ENCODE measurements at regions not wholly inside any gene's neighbourhood (a gene's known extent, or its start where the extent isn't known, plus 50 kb on each side); places are given as distances from the start of the nearest gene placed in this dataset.

DNA sequence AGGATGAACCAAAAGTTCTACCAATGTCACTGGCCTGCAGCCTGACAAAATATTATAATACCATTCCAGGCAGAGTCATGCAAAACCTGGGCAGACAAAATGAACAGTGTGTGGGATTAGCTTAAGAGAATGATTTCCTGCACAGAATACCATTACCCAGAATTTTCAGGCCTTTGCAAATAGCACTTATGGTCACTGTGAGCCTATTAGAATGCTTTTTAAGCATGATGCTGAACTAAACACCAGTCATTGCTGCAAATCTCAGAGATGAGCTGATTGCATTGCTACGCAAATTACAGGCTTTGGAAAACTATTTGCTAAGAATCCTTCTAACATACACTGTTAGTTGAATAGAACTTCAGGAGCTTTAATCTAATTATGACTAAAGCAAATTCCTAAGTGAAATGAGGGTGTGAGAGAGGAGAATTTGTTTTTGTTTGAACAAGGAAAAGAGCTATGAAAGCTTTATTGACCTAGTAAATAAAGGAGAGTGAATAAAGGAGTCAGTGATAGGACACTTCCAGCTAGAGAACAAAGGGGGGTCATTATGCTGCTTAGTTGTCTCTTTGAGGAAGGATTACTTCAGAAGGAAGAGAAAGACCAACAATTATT, 398.8 kb downstream of the HS3ST3B1 start:
- no peak for ATAC-seq
- H3K9ac ChIP-seq (ENCODE audit: insufficient read depth in 1 of 2, low read depth in 2 of 2, low read length in 2 of 2): no peak overlapping the region
- no peak overlapping the region for H2AFZ ChIP-seq (ENCODE audit: low read depth, low read length)
- H3K9me3 ChIP-seq (replicated peaks; ENCODE audit: control insufficient read depth, insufficient read depth, low read depth, low read length): no peaks in the 10 kb centered on the region
- H3K36me3 ChIP-seq (ENCODE audit: control insufficient read depth, insufficient read depth, low read length): no peaks in the 10 kb centered on the region
- H3K27me3 ChIP-seq (ENCODE audit: control insufficient read depth in 2 of 2, insufficient read depth in 2 of 2, low read length in 2 of 2): no peaks in the 10 kb centered on the region
- CTCF ChIA-PET (ENCODE audit: low intra/inter-chr PET ratio): no interaction called here
- POLR2A ChIA-PET: no interaction called here
- BruUV-seq (replicated peaks): no TSS peak
- H4K20me1 ChIP-seq (replicated peaks; ENCODE audit: control insufficient read depth, insufficient read depth, low read length): no peaks in the 10 kb centered on the region
- no peak for FAIRE-seq
- no peaks in the 10 kb centered on the region for H3K4me1 ChIP-seq (replicated peaks in 1 of 2; ENCODE audit: control insufficient read depth in 2 of 2, insufficient read depth in 2 of 2, low read length in 2 of 2)
- intact Hi-C loops (cut with micrococcal nuclease) (no loop called here), in situ Hi-C loops (cut with MboI) (no loop called here)
- TF ChIP-seq GATAD2A (IDR thresholded peaks at IDR 0.05) (no peak), DNMT1 (IDR thresholded peaks at IDR 0.05) (no peak), JUN (IDR thresholded peaks at IDR 0.05; ENCODE audit: borderline replicate concordance, low read depth, low read length) (no peak), JUN (CRISPR knock-in tag; IDR thresholded peaks at IDR 0.05; ENCODE audit: borderline replicate concordance) (no peak)
- WGBS (ENCODE audit: insufficient coverage, low coverage, missing lambda C conversion rate): 13% methylated on average over 1 of the region's 1 CpG
- H3K27ac ChIP-seq (ENCODE audit: extremely low read depth, low read depth, low read length): no peak overlapping the region
- H3K9me1 ChIP-seq (ENCODE audit: control insufficient read depth, insufficient read depth, low read length): no peaks in the 10 kb centered on the region
- DNase-seq (ENCODE audit: extremely low read depth in 1 of 4, low spot score in 3 of 4): no peak
- no peak overlapping the region for H3K4me3 ChIP-seq
- no peaks in the 10 kb centered on the region for H3K79me2 ChIP-seq (ENCODE audit: control insufficient read depth, insufficient read depth, low read length)
- no peak overlapping the region for H3K4me2 ChIP-seq (ENCODE audit: insufficient read depth, low read length)

DNA sequence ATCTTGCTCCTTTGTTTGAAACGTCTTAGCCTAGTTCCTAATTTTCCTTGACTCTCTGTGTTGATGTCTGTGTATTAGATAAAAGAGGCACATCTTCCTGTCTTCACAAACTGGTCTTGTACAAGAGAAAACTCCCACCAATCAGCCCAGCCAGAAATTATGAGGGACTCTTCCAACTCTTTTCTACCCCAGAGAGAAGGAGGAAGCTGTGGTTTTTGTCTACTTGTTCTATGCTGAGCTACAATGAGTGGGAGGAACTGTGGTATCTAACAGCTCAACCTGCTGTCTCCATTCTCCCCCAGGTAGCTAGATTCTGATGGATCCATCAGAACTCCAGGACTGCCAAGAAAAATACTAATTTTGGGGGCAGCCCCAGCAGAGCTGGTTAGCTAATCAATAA, 392.5 kb downstream of the HS3ST3B1 start:
- Histone ChIP-seq H3K27me3 (ENCODE audit: control insufficient read depth in 2 of 2, insufficient read depth in 2 of 2, low read length in 2 of 2) (no peaks in the 10 kb centered on the region), H3K4me1 (replicated peaks in 1 of 2; ENCODE audit: control insufficient read depth in 2 of 2, insufficient read depth in 2 of 2, low read length in 2 of 2) (no peaks in the 10 kb centered on the region), H3K79me2 (ENCODE audit: control insufficient read depth, insufficient read depth, low read length) (no peaks in the 10 kb centered on the region), H3K36me3 (ENCODE audit: control insufficient read depth, insufficient read depth, low read length) (no peaks in the 10 kb centered on the region), H4K20me1 (replicated peaks; ENCODE audit: control insufficient read depth, insufficient read depth, low read length) (no peaks in the 10 kb centered on the region), H3K9ac (ENCODE audit: insufficient read depth in 1 of 2, low read depth in 2 of 2, low read length in 2 of 2) (no peak overlapping the region), H3K4me3 (no peak overlapping the region), H2AFZ (ENCODE audit: low read depth, low read length) (no peak overlapping the region), H3K9me1 (ENCODE audit: control insufficient read depth, insufficient read depth, low read length) (no peaks in the 10 kb centered on the region), H3K27ac (ENCODE audit: extremely low read depth, low read depth, low read length) (no peak overlapping the region), H3K4me2 (ENCODE audit: insufficient read depth, low read length) (no peak overlapping the region), H3K9me3 (replicated peaks; ENCODE audit: control insufficient read depth, insufficient read depth, low read depth, low read length) (no peaks in the 10 kb centered on the region)
- in situ Hi-C loops (cut with MboI): no loop called here
- ChIA-PET CTCF (ENCODE audit: low intra/inter-chr PET ratio) (no interaction called here), POLR2A (no interaction called here)
- 0% methylated on average over 1 of the region's 1 CpG for WGBS (ENCODE audit: insufficient coverage, low coverage, missing lambda C conversion rate)
- ATAC-seq (no peak), DNase-seq (ENCODE audit: extremely low read depth in 1 of 4, low spot score in 3 of 4) (no peak), FAIRE-seq (no peak)
- intact Hi-C loops (cut with micrococcal nuclease): no loop called here
- no TSS peak for BruUV-seq (replicated peaks)
- no peak for TF ChIP-seq MECOM (CRISPR knock-in tag; IDR thresholded peaks at IDR 0.05)
- TF ChIP-seq GABPB2 (CRISPR knock-in tag; conservative IDR thresholded peaks at IDR 0.05): no peak
- no peak for TF ChIP-seq KLF6 (CRISPR knock-in tag; IDR thresholded peaks at IDR 0.05; ENCODE audit: borderline replicate concordance)
- no peak for TF ChIP-seq KAT2B (IDR thresholded peaks at IDR 0.05; ENCODE audit: low read depth, low read length)
- no peak for TF ChIP-seq NFYB (IDR thresholded peaks at IDR 0.05; ENCODE audit: extremely low read depth, insufficient read length)
- no peak for TF ChIP-seq BCOR (IDR thresholded peaks at IDR 0.05)
- TF ChIP-seq, protein P1, sequence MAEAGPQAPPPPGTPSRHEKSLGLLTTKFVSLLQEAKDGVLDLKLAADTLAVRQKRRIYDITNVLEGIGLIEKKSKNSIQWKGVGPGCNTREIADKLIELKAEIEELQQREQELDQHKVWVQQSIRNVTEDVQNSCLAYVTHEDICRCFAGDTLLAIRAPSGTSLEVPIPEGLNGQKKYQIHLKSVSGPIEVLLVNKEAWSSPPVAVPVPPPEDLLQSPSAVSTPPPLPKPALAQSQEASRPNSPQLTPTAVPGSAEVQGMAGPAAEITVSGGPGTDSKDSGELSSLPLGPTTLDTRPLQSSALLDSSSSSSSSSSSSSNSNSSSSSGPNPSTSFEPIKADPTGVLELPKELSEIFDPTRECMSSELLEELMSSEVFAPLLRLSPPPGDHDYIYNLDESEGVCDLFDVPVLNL (CRISPR knock-in tag; IDR thresholded peaks at IDR 0.05; ENCODE audit: low read depth): no peak
- no peak for TF ChIP-seq KAT7 (CRISPR knock-in tag; IDR thresholded peaks at IDR 0.05; ENCODE audit: borderline replicate concordance)
- no peak for TF ChIP-seq POLR2AphosphoS5 (IDR thresholded peaks at IDR 0.05; ENCODE audit: control insufficient read depth, insufficient read depth, low read depth, low read length)
- TF ChIP-seq, protein P2, sequence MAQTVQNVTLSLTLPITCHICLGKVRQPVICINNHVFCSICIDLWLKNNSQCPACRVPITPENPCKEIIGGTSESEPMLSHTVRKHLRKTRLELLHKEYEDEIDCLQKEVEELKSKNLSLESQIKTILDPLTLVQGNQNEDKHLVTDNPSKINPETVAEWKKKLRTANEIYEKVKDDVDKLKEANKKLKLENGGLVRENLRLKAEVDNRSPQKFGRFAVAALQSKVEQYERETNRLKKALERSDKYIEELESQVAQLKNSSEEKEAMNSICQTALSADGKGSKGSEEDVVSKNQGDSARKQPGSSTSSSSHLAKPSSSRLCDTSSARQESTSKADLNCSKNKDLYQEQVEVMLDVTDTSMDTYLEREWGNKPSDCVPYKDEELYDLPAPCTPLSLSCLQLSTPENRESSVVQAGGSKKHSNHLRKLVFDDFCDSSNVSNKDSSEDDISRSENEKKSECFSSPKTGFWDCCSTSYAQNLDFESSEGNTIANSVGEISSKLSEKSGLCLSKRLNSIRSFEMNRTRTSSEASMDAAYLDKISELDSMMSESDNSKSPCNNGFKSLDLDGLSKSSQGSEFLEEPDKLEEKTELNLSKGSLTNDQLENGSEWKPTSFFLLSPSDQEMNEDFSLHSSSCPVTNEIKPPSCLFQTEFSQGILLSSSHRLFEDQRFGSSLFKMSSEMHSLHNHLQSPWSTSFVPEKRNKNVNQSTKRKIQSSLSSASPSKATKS (CRISPR knock-in tag; IDR thresholded peaks at IDR 0.05): no peak
- TF ChIP-seq GABPA (tag; conservative IDR thresholded peaks at IDR 0.05; ENCODE audit: low read depth): no peak
- TF ChIP-seq NFIC (IDR thresholded peaks at IDR 0.05): no peak
